ENCODE measurements at regions not wholly inside any gene's neighbourhood (a gene's known extent, or its start where the extent isn't known, plus 50 kb on each side); places are given as distances from the start of the nearest gene placed in this dataset.

- DNase-seq: no peak
- H3K4me1 ChIP-seq: peaks cover 0 to 27% (median 25%) of the 10 kb centered on the region in 4 donors
- H3K27ac ChIP-seq: no peak overlapping the region
- intact Hi-C loops (cut with DNase I): no loop called here
- H3K9me3 ChIP-seq: no peaks in the 10 kb centered on the region
- TF ChIP-seq POLR2A (IDR thresholded peaks at IDR 0.05) (no peak), POLR2AphosphoS5 (IDR thresholded peaks at IDR 0.05) (no peak), EP300 (IDR thresholded peaks at IDR 0.05) (no peak), CTCF (IDR thresholded peaks at IDR 0.05) (no peak)
- 45 to 58% methylated on average over 8 of the region's 8 CpGs for WGBS, 2 donors
- no peak overlapping the region for H3K4me3 ChIP-seq
- no peaks in the 10 kb centered on the region for H3K27me3 ChIP-seq
- no peaks in the 10 kb centered on the region for H3K36me3 ChIP-seq
Measured at GRCh38 chr6:149166747-149167146, 150.8 kb upstream of the TAB2 start.

- 56 to 78% methylated on average over 6 of the region's 6 CpGs for WGBS, 2 donors
- Histone ChIP-seq H3K27ac (peak overlapping the region; percentile 34 to 51 (median 48)), H3K4me1 (peaks cover 0 to 27% (median 25%) of the 10 kb centered on the region in 4 donors), H3K36me3 (no peaks in the 10 kb centered on the region), H3K27me3 (no peaks in the 10 kb centered on the region), H3K9me3 (no peaks in the 10 kb centered on the region), H3K4me3 (no peak overlapping the region)
- intact Hi-C loops (cut with DNase I): no loop called here
- TF ChIP-seq POLR2AphosphoS5 (IDR thresholded peaks at IDR 0.05) (no peak), EP300 (IDR thresholded peaks at IDR 0.05) (no peak), CTCF (IDR thresholded peaks at IDR 0.05) (no peak), POLR2A (IDR thresholded peaks at IDR 0.05) (no peak)
- no peak for DNase-seq
Measured at GRCh38 chr6:149168968-149169367, 148.5 kb upstream of the TAB2 start.

- Histone ChIP-seq H3K27ac (peak overlapping the region; percentile 46 to 59 (median 50)), H3K9me3 (no peaks in the 10 kb centered on the region), H3K4me1 (peaks cover 0 to 27% (median 25%) of the 10 kb centered on the region in 4 donors), H3K4me3 (no peak overlapping the region), H3K36me3 (no peaks in the 10 kb centered on the region), H3K27me3 (no peaks in the 10 kb centered on the region)
- no peak for DNase-seq
- 85 to 89% methylated on average over 6 of the region's 6 CpGs for WGBS, 2 donors
- TF ChIP-seq POLR2AphosphoS5 (IDR thresholded peaks at IDR 0.05) (peak in 2 of 4 donors; percentile 1 to 36), EP300 (IDR thresholded peaks at IDR 0.05) (no peak), POLR2A (IDR thresholded peaks at IDR 0.05) (no peak), CTCF (IDR thresholded peaks at IDR 0.05) (no peak)
- intact Hi-C loops (cut with DNase I): loop anchor here (5.0 kb wide), 1 partner anchor 147 kb away; the partner anchor contains the start of gene TAB2
Measured at GRCh38 chr6:149169761-149170511, 147.6 kb upstream of the TAB2 start.

- WGBS, 2 donors: 65 to 72% methylated on average over 11 of the region's 11 CpGs
- Histone ChIP-seq H3K27ac (peak overlapping the region; percentile 17 to 51 (median 48)), H3K4me3 (no peak overlapping the region), H3K9me3 (no peaks in the 10 kb centered on the region), H3K27me3 (no peaks in the 10 kb centered on the region), H3K36me3 (no peaks in the 10 kb centered on the region), H3K4me1 (peaks cover 0 to 27% (median 24%) of the 10 kb centered on the region in 4 donors)
- peak; percentile 69 for DNase-seq
- no peak for TF ChIP-seq POLR2A (IDR thresholded peaks at IDR 0.05)
- no peak for TF ChIP-seq CTCF (IDR thresholded peaks at IDR 0.05)
- no peak for TF ChIP-seq EP300 (IDR thresholded peaks at IDR 0.05)
- no peak for TF ChIP-seq POLR2AphosphoS5 (IDR thresholded peaks at IDR 0.05)
- intact Hi-C loops (cut with DNase I): loop anchor here (5.0 kb wide), 1 partner anchor 146 kb away; the partner anchor contains the start of gene TAB2
Measured at GRCh38 chr6:149170564-149171452, 146.7 kb upstream of the TAB2 start.

Measured in sigmoid colon (tissue), 6 donors.